HCT116 (cell line): ENCODE measurements at regions not wholly inside any gene's neighbourhood (a gene's known extent, or its start where the extent isn't known, plus 50 kb on each side); places are given as distances from the start of the nearest gene placed in this dataset.

Source experiments
- ATAC-seq: fragments of 200-7000 bp; cut with Tn5 transposase; 2 replicates; pipeline ENCODE4 v1.9.1; 2020; ENCODE audit warnings: mild to moderate bottlenecking, moderate library complexity
- BruUV-seq: library from RNA; stranded (reverse); fragments of 400-500 nt; replicated peaks from 2 replicates; lab custom pipeline; 2021; lab: Mats Ljungman, UMichigan
- CTCF ChIA-PET: fragments of 300-600 bp; sonication (Branson Sonifier 250); formaldehyde crosslinking; loops from one replicate; lab custom pipeline; 2021; ENCODE audit warnings: antibody characterized with exemption; lab: Charles Lee
- POLR2A ChIA-PET: fragments of 300-600, 350-600 bp; sonication (Branson Sonifier 250); formaldehyde crosslinking; loops from one replicate; lab custom pipeline; 2021; ENCODE audit warnings: antibody characterized with exemption; lab: Charles Lee
- RAD21 ChIA-PET, 2 experiments: fragments of 300-600 bp; sonication (Branson Sonifier 250); formaldehyde crosslinking; loops; one replicate each; lab custom pipeline; 2023; ENCODE audit warnings: low total read pairs in 2 of 2; ENCODE audit not compliant: uncharacterized antibody in 2 of 2, unreplicated experiment in 2 of 2, low non-redundant PET in 1 of 2; lab: Charles Lee
- DNase-seq: peaks from one replicate; pipeline ENCODE4 v3.0.0-alpha.2; 2010; ENCODE audit warnings: low read depth, low spot score
- H2AFZ ChIP-seq: fragments of 200-600 bp; shearing (Covaris generic), sonication (generic); 2 replicates; pipeline ENCODE4 v1.6.1; 2017; ENCODE audit warnings: low read depth, mixed run types, mixed read lengths, antibody characterized with exemption, low read length; ENCODE audit not compliant: poor library complexity, severe bottlenecking
- H3K27ac ChIP-seq: 2 replicates; pipeline ENCODE4 v1.5.1; 2012; ENCODE audit warnings: low read depth, low read length
- H3K27me3 ChIP-seq: fragments of 200-600 bp; sonication (generic); 2 replicates; pipeline ENCODE4 v1.6.1; 2016; ENCODE audit warnings: mixed run types, low read length, mixed read lengths; ENCODE audit not compliant: insufficient read depth
- H3K36me3 ChIP-seq, 2 experiments: fragments of 200-500 bp in 1 of 2; fragments of 200-600 bp in 1 of 2; sonication (Bioruptor generic) in 1 of 2; sonication (generic) in 1 of 2; 2 replicates each; pipeline versions ENCODE4 v1.5.1 to v1.6.1; 2014 to 2016; ENCODE audit warnings: low read length in 2 of 2, inconsistent platforms in 1 of 2, mixed read lengths in 1 of 2, mixed run types in 1 of 2; ENCODE audit not compliant: insufficient read depth in 2 of 2, control insufficient read depth in 1 of 2
- H3K4me1 ChIP-seq, 2 experiments: fragments of 200-600 bp in 1 of 2; sonication (generic) in 1 of 2; 2 replicates each; pipeline versions ENCODE4 v1.5.1 to v1.6.1; 2012 to 2017; ENCODE audit warnings: low read length in 2 of 2, inconsistent platforms in 1 of 2, mild to moderate bottlenecking in 1 of 2, mixed read lengths in 1 of 2, mixed run types in 1 of 2, moderate library complexity in 1 of 2; ENCODE audit not compliant: insufficient read depth in 2 of 2, control insufficient read depth in 1 of 2
- H3K4me2 ChIP-seq: fragments of 200-600 bp; sonication (generic); 2 replicates; pipeline ENCODE4 v1.6.1; 2017; ENCODE audit warnings: mixed run types, low read length, mixed read lengths
- H3K4me3 ChIP-seq, 2 experiments: fragments of 200-600 bp in 1 of 2; sonication (generic) in 1 of 2; replicated peaks in 1 of 2; 2 replicates each; pipeline ENCODE4 v1.5.1; 2011 to 2016; ENCODE audit warnings: low read length in 2 of 2, control low read depth in 1 of 2, low read depth in 1 of 2, mild to moderate bottlenecking in 1 of 2, mixed read lengths in 1 of 2, mixed run types in 1 of 2
- H3K79me2 ChIP-seq: fragments of 200-600 bp; sonication (generic); 2 replicates; pipeline ENCODE4 v1.6.1; 2017; ENCODE audit warnings: mild to moderate bottlenecking, mixed run types, low read length, moderate library complexity, mixed read lengths; ENCODE audit not compliant: insufficient read depth
- H3K9ac ChIP-seq: fragments of 200-600 bp; sonication (generic); 2 replicates; pipeline ENCODE4 v1.6.1; 2016; ENCODE audit warnings: low read length, mixed read lengths
- H3K9me2 ChIP-seq: fragments of 200-600 bp; sonication (generic), shearing (Covaris generic); 2 replicates; pipeline ENCODE4 v1.6.1; 2017; ENCODE audit warnings: mixed run types, mild to moderate bottlenecking, moderate library complexity; ENCODE audit not compliant: insufficient read depth
- H3K9me3 ChIP-seq, 2 experiments: fragments of 200-500 bp in 1 of 2; fragments of 200-600 bp in 1 of 2; sonication (Bioruptor generic) in 1 of 2; sonication (generic) in 1 of 2; 2 replicates each; pipeline ENCODE4 v1.6.1; 2014 to 2017; ENCODE audit warnings: low read length in 2 of 2, mixed read lengths in 2 of 2, inconsistent platforms in 1 of 2, low read depth in 1 of 2, mild to moderate bottlenecking in 1 of 2, mixed run types in 1 of 2, moderate library complexity in 1 of 2; ENCODE audit not compliant: control insufficient read depth in 1 of 2, insufficient read depth in 1 of 2
- H4K20me1 ChIP-seq: fragments of 200-600 bp; sonication (generic), shearing (Covaris generic); 2 replicates; pipeline ENCODE4 v1.6.1; 2017; ENCODE audit warnings: mixed run types, mild to moderate bottlenecking, moderate library complexity; ENCODE audit not compliant: insufficient read depth
- CBX3 ChIP-seq: IDR thresholded peaks from 2 replicates; pipeline ENCODE4 v1.6.1; 2012; ENCODE audit warnings: low read depth
- CTCF ChIP-seq, 3 experiments: fragments of 200-600 bp in 1 of 3; sonication (generic) in 1 of 3; IDR thresholded peaks in 2 of 3; conservative IDR thresholded peaks in 1 of 3; 2 replicates each; pipeline ENCODE4 v1.5.1; 2012 to 2017; ENCODE audit warnings: low read depth in 2 of 3, low read length in 2 of 3, antibody characterized with exemption in 1 of 3, borderline replicate concordance in 1 of 3, control low read depth in 1 of 3, mild to moderate bottlenecking in 1 of 3, mixed read lengths in 1 of 3, mixed run types in 1 of 3, moderate library complexity in 1 of 3; ENCODE audit not compliant: insufficient read depth in 1 of 3
- ELF1 ChIP-seq: IDR thresholded peaks from 2 replicates; pipeline ENCODE4 v1.6.1; 2012; ENCODE audit warnings: low read depth, borderline replicate concordance
- EZH2 ChIP-seq: fragments of 200-600 bp; sonication (generic); IDR thresholded peaks from 2 replicates; pipeline ENCODE4 v1.6.1; 2017; ENCODE audit warnings: antibody characterized with exemption, mixed run types
- EZH2phosphoT487 ChIP-seq: fragments of 200-600 bp; IDR thresholded peaks from 2 replicates; pipeline ENCODE4 v1.6.1; 2018; ENCODE audit warnings: antibody characterized with exemption, borderline replicate concordance
- MAX ChIP-seq: IDR thresholded peaks from 2 replicates; pipeline ENCODE4 v1.6.1; 2012
- POLR2AphosphoS5 ChIP-seq: IDR thresholded peaks from 2 replicates; pipeline ENCODE4 v1.6.1; 2011; ENCODE audit warnings: mild to moderate bottlenecking, low read depth, low read length, moderate library complexity
- RAD21 ChIP-seq: IDR thresholded peaks from 2 replicates; pipeline ENCODE4 v1.6.1; 2012; ENCODE audit warnings: low read depth, mild to moderate bottlenecking
- REST ChIP-seq: IDR thresholded peaks from 2 replicates; pipeline ENCODE4 v1.6.1; 2012; ENCODE audit warnings: low read depth
- SIN3A ChIP-seq: IDR thresholded peaks from 2 replicates; pipeline ENCODE4 v1.6.1; 2012; ENCODE audit warnings: low read depth
- SRF ChIP-seq: IDR thresholded peaks from 2 replicates; pipeline ENCODE4 v1.6.1; 2012; ENCODE audit warnings: low read depth
- TCF7L2 ChIP-seq: IDR thresholded peaks from 2 replicates; pipeline ENCODE4 v1.7.0; 2011; ENCODE audit warnings: borderline replicate concordance, inconsistent platforms; ENCODE audit not compliant: insufficient read depth, insufficient read length; ENCODE audit errors: extremely low read depth
- ZBTB33 ChIP-seq: IDR thresholded peaks from 2 replicates; pipeline ENCODE4 v1.6.1; 2011; ENCODE audit warnings: mild to moderate bottlenecking, low read length, moderate library complexity; ENCODE audit not compliant: insufficient replicate concordance; ENCODE audit errors: extremely low read depth
- ZFX ChIP-seq: fragments of 450-650 bp; IDR thresholded peaks from 2 replicates; pipeline ENCODE4 v1.6.1; 2017
- intact Hi-C: fragments of 100-400 bp; cut with micrococcal nuclease; formaldehyde crosslinking; loops from 2 replicates; pipeline ENCODE4 v1.10.0; 2022

- Histone ChIP-seq H3K9me3 (no peaks in the 10 kb centered on the region), H3K27me3 (no peaks in the 10 kb centered on the region), H3K4me1 (no peaks in the 10 kb centered on the region), H2AFZ (no peak overlapping the region), H3K36me3 (no peaks in the 10 kb centered on the region), H4K20me1 (no peaks in the 10 kb centered on the region), H3K27ac (no peak overlapping the region), H3K79me2 (no peaks in the 10 kb centered on the region), H3K4me3 (no peak overlapping the region), H3K9me2 (no peaks in the 10 kb centered on the region), H3K4me2 (no peak overlapping the region), H3K9ac (no peak overlapping the region)
- ChIA-PET POLR2A (no interaction called here), RAD21 (no interaction called here), CTCF (no interaction called here)
- intact Hi-C loops: no loop called here
- BruUV-seq: no TSS peak
- DNase-seq (no peak), ATAC-seq (no peak)
- TF ChIP-seq CBX3 (no peak), ELF1 (no peak), REST (no peak)
These were observed 520.4 kb downstream of the NLGN4X start for GRCh38 chrX:5708251-5708650.

- Histone ChIP-seq H3K4me1 (no peaks in the 10 kb centered on the region), H3K9me2 (no peaks in the 10 kb centered on the region), H3K9ac (no peak overlapping the region), H3K36me3 (no peaks in the 10 kb centered on the region), H3K79me2 (no peaks in the 10 kb centered on the region), H3K27ac (no peak overlapping the region), H3K9me3 (no peaks in the 10 kb centered on the region), H3K4me2 (no peak overlapping the region), H3K27me3 (no peaks in the 10 kb centered on the region), H4K20me1 (no peaks in the 10 kb centered on the region), H3K4me3 (no peak overlapping the region), H2AFZ (no peak overlapping the region)
- no TSS peak for BruUV-seq
- CTCF ChIA-PET: no interaction called here
- intact Hi-C loops: no loop called here
- no peak for DNase-seq
- RAD21 ChIA-PET: no interaction called here
- no peak for ATAC-seq
- POLR2A ChIA-PET: no interaction called here
- no peak for TF ChIP-seq MAX
- TF ChIP-seq POLR2AphosphoS5: no peak
- TF ChIP-seq ZBTB33: no peak
- TF ChIP-seq TCF7L2: no peak
- no peak for TF ChIP-seq RAD21
- no peak for TF ChIP-seq SIN3A
- no peak for TF ChIP-seq CTCF (IDR thresholded peaks at IDR 0.05 in 2 of 3, conservative IDR thresholded peaks at IDR 0.05 in 1 of 3; ENCODE audit: borderline replicate concordance in 1 of 3, insufficient read depth in 1 of 3, low read depth in 2 of 3, low read length in 2 of 3)
- no peak for TF ChIP-seq EZH2
- TF ChIP-seq EZH2phosphoT487: no peak
- no peak for TF ChIP-seq ZFX
- TF ChIP-seq SRF: no peak
These were observed 525.8 kb downstream of the NLGN4X start for GRCh38 chrX:5702890-5703289.
